ENCODE measurements at regions not wholly inside any gene's neighbourhood (a gene's known extent, or its start where the extent isn't known, plus 50 kb on each side); places are given as distances from the start of the nearest gene placed in this dataset.

DNA sequence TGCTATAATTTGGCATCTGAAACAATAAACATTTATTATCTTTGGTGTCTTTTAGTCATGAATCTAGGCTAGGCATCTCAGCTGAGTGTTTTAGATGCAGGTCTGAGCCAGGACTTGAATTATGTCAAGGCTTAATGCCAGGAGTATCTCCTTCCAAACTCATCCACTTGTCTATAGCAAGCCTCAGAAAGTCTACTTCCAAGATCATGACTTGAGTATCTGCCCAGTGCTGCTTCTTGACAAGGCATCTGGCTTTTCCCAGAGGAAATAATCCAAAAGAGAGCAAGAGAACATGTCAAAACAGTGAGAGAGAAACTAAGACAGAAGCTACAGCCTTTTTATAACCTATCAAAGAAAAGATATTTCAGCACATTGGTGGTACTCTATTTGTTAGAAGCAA, 1052.1 kb upstream of the PCDH10 start:
- ChIA-PET CTCF (no interaction called here), RAD21 (ENCODE audit: low non-redundant PET in 1 of 2, low total read pairs in 2 of 2, uncharacterized antibody in 2 of 2, unreplicated experiment in 2 of 2) (no interaction called here), POLR2A (no interaction called here)
- DNase-seq (ENCODE audit: low read depth, low spot score) (no peak), ATAC-seq (no peak)
- Histone ChIP-seq H3K4me3 (replicated peaks in 1 of 2; ENCODE audit: low read depth in 1 of 2, low read length in 2 of 2) (no peak overlapping the region), H3K79me2 (ENCODE audit: insufficient read depth, low read length) (no peaks in the 10 kb centered on the region), H3K9me3 (ENCODE audit: control insufficient read depth in 1 of 2, insufficient read depth in 1 of 2, low read depth in 1 of 2, low read length in 2 of 2) (no peaks in the 10 kb centered on the region), H4K20me1 (ENCODE audit: insufficient read depth) (no peaks in the 10 kb centered on the region), H3K4me2 (ENCODE audit: low read length) (no peak overlapping the region), H3K36me3 (ENCODE audit: control insufficient read depth in 1 of 2, insufficient read depth in 2 of 2, low read length in 2 of 2) (no peaks in the 10 kb centered on the region), H3K9ac (ENCODE audit: low read length) (no peak overlapping the region), H3K4me1 (ENCODE audit: control insufficient read depth in 1 of 2, insufficient read depth in 2 of 2, low read length in 2 of 2) (no peaks in the 10 kb centered on the region), H3K9me2 (ENCODE audit: insufficient read depth) (no peaks in the 10 kb centered on the region), H2AFZ (ENCODE audit: low read depth, low read length, poor library complexity, severe bottlenecking) (no peak overlapping the region), H3K27ac (ENCODE audit: low read depth, low read length) (no peak overlapping the region), H3K27me3 (ENCODE audit: insufficient read depth, low read length) (no peaks in the 10 kb centered on the region)
- intact Hi-C loops (cut with micrococcal nuclease): no loop called here
- BruUV-seq (replicated peaks): no TSS peak
- no peak for TF ChIP-seq CEBPB (IDR thresholded peaks at IDR 0.05; ENCODE audit: low read depth)
- no peak for TF ChIP-seq FOSL1 (IDR thresholded peaks at IDR 0.05; ENCODE audit: low read depth)
- TF ChIP-seq, protein P1, sequence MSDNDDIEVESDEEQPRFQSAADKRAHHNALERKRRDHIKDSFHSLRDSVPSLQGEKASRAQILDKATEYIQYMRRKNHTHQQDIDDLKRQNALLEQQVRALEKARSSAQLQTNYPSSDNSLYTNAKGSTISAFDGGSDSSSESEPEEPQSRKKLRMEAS (IDR thresholded peaks at IDR 0.05): no peak
- TF ChIP-seq SP1 (IDR thresholded peaks at IDR 0.05; ENCODE audit: low read depth): no peak
- no peak for TF ChIP-seq YY1 (IDR thresholded peaks at IDR 0.05; ENCODE audit: extremely low read depth, insufficient replicate concordance, low read depth, low read length)
- TF ChIP-seq TCF7L2 (IDR thresholded peaks at IDR 0.05; ENCODE audit: borderline replicate concordance, extremely low read depth, insufficient read depth, insufficient read length): no peak
- no peak for TF ChIP-seq EZH2phosphoT487 (IDR thresholded peaks at IDR 0.05; ENCODE audit: borderline replicate concordance)
- TF ChIP-seq JUND (IDR thresholded peaks at IDR 0.05): no peak
- TF ChIP-seq SIN3A (IDR thresholded peaks at IDR 0.05; ENCODE audit: low read depth): no peak
- TF ChIP-seq EZH2 (IDR thresholded peaks at IDR 0.05): no peak
- no peak for TF ChIP-seq EGR1 (IDR thresholded peaks at IDR 0.05; ENCODE audit: low read depth)
- TF ChIP-seq ZNF274 (IDR thresholded peaks at IDR 0.05; ENCODE audit: low read depth, low read length): no peak
- no peak for TF ChIP-seq ZFX (IDR thresholded peaks at IDR 0.05)
- no peak for TF ChIP-seq ZBTB33 (IDR thresholded peaks at IDR 0.05; ENCODE audit: extremely low read depth, insufficient replicate concordance, low read length)
- no peak for TF ChIP-seq RAD21 (IDR thresholded peaks at IDR 0.05; ENCODE audit: low read depth)
- TF ChIP-seq CTCF (IDR thresholded peaks at IDR 0.05 in 2 of 3, conservative IDR thresholded peaks at IDR 0.05 in 1 of 3; ENCODE audit: borderline replicate concordance in 1 of 3, insufficient read depth in 1 of 3, low read depth in 2 of 3, low read length in 2 of 3): no peak
- TF ChIP-seq SRF (IDR thresholded peaks at IDR 0.05; ENCODE audit: low read depth): no peak
- TF ChIP-seq ELF1 (IDR thresholded peaks at IDR 0.05; ENCODE audit: borderline replicate concordance, low read depth): no peak
